ENCODE measurements at regions not wholly inside any gene's neighbourhood (a gene's known extent, or its start where the extent isn't known, plus 50 kb on each side); places are given as distances from the start of the nearest gene placed in this dataset.

GRCh38 chr15:96053781-96054428 is 276.6 kb upstream of the NR2F2 start:
- TF ChIP-seq ZNF8 (CRISPR knock-in tag; IDR thresholded peaks at IDR 0.05), result no peak
- no peak for TF ChIP-seq ZNF565 (CRISPR knock-in tag; conservative IDR thresholded peaks at IDR 0.05; ENCODE audit: low read depth)
- TF ChIP-seq, protein P1, sequence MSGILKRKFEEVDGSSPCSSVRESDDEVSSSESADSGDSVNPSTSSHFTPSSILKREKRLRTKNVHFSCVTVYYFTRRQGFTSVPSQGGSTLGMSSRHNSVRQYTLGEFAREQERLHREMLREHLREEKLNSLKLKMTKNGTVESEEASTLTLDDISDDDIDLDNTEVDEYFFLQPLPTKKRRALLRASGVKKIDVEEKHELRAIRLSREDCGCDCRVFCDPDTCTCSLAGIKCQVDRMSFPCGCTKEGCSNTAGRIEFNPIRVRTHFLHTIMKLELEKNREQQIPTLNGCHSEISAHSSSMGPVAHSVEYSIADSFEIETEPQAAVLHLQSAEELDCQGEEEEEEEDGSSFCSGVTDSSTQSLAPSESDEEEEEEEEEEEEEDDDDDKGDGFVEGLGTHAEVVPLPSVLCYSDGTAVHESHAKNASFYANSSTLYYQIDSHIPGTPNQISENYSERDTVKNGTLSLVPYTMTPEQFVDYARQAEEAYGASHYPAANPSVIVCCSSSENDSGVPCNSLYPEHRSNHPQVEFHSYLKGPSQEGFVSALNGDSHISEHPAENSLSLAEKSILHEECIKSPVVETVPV (CRISPR knock-in tag; IDR thresholded peaks at IDR 0.05), result no peak
- no peak for TF ChIP-seq TOX (CRISPR knock-in tag; IDR thresholded peaks at IDR 0.05; ENCODE audit: borderline replicate concordance)
- TF ChIP-seq, protein P2, sequence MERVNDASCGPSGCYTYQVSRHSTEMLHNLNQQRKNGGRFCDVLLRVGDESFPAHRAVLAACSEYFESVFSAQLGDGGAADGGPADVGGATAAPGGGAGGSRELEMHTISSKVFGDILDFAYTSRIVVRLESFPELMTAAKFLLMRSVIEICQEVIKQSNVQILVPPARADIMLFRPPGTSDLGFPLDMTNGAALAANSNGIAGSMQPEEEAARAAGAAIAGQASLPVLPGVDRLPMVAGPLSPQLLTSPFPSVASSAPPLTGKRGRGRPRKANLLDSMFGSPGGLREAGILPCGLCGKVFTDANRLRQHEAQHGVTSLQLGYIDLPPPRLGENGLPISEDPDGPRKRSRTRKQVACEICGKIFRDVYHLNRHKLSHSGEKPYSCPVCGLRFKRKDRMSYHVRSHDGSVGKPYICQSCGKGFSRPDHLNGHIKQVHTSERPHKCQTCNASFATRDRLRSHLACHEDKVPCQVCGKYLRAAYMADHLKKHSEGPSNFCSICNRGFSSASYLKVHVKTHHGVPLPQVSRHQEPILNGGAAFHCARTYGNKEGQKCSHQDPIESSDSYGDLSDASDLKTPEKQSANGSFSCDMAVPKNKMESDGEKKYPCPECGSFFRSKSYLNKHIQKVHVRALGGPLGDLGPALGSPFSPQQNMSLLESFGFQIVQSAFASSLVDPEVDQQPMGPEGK (CRISPR knock-in tag; IDR thresholded peaks at IDR 0.05; ENCODE audit: borderline replicate concordance), result no peak
- TF ChIP-seq CSDC2 (CRISPR knock-in tag; IDR thresholded peaks at IDR 0.05), result no peak
- TF ChIP-seq, protein P3, sequence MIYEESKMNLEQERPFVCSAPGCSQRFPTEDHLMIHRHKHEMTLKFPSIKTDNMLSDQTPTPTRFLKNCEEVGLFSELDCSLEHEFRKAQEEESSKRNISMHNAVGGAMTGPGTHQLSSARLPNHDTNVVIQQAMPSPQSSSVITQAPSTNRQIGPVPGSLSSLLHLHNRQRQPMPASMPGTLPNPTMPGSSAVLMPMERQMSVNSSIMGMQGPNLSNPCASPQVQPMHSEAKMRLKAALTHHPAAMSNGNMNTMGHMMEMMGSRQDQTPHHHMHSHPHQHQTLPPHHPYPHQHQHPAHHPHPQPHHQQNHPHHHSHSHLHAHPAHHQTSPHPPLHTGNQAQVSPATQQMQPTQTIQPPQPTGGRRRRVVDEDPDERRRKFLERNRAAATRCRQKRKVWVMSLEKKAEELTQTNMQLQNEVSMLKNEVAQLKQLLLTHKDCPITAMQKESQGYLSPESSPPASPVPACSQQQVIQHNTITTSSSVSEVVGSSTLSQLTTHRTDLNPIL (CRISPR knock-in tag; IDR thresholded peaks at IDR 0.05; ENCODE audit: low read depth), result no peak
- no peak for TF ChIP-seq GLIS3 (CRISPR knock-in tag; IDR thresholded peaks at IDR 0.05)
- no peak for TF ChIP-seq SNAI2 (CRISPR knock-in tag; IDR thresholded peaks at IDR 0.05)

Data from SK-N-SH treated with all-trans-retinoic acid at 6 μM for 48 hours (cell line).